IPS-NIHi7 (cell line): ENCODE measurements at regions not wholly inside any gene's neighbourhood (a gene's known extent, or its start where the extent isn't known, plus 50 kb on each side); places are given as distances from the start of the nearest gene placed in this dataset.

ENCODE experiments used
- DNase-seq: peaks from one replicate; pipeline ENCODE4 v3.0.0; 2012; ENCODE audit warnings: mixed read lengths; ENCODE audit errors: extremely low spot score

DNA sequence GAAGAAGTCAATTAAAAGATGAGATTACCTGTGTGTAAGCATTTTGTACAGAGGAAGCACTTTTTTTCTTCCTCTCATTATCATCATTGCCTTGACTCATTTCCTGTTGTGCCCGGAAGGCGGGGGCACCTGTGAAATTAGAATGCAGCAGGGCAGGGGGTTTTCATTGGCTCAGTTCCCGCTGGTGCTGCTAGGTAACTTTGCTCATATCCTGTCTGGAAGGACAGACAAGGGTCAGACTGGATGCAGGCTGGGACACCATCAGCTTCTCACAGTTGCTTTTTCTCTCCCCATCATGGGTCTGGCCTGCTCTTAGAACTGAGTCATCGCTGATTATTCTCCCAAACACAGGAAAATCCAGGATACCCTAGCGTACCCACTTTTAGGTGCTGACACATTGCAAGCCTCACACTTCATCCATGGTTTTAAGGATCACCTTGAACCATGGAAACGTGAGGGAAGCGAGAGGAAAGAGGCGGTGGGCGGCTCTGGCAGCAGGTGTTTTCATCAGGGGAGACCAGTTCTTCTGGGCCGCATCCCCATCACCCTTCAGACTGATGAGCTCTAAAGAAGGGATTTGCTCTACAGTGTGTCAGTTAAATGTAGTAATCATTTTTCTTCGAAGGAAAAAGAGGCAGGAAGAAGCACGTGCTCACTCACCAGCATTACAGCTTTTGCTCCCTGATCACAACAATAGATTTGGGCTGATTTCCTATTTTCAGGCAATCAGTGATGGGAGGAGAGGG is 195.7 kb upstream of the SASH1 start:
- DNase-seq = no peak

DNA sequence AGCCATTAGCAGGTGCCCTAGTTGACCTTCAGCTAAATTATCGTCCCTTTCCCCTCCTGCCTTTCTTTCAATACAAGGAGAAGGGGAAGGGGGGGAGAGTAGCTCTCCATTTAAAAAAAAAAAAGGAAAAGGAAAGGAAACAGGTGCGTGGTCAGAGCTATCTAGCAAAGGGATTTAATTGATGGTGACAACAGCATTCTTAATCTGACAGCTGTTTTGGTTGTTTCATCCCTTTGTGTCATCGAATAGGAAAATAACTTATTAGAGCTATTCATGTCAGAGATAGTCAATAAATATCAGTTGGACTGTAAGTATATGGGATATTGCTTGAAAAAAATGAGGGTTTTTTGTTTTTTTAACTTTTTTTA is 195.2 kb upstream of the SASH1 start:
- no peak for DNase-seq

- DNase-seq = no peak
These were observed 190.6 kb upstream of the SASH1 start for GRCh38 chr6:148151896-148152643.

- DNase-seq = no peak
These were observed 188.0 kb upstream of the SASH1 start for GRCh38 chr6:148154668-148155067.

DNA sequence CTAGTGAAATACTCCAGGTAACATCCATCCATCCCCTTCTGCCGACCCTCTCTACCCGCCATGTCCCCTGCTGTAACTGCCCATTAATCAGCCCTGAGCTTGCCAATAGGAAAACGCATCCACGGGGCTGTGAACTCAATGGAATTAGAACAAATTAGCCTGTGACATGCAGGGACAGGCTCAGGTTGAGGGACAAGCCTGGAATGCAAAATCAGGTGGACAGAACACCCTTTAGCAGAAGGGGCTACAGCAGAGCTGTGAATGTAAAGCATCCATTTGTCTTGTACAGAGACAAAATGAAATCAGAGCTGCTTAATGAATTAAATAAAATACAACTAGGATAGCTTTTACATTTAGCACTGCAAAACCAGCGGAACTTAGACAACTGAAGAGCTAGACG is 187.3 kb upstream of the SASH1 start:
- no peak for DNase-seq

DNA sequence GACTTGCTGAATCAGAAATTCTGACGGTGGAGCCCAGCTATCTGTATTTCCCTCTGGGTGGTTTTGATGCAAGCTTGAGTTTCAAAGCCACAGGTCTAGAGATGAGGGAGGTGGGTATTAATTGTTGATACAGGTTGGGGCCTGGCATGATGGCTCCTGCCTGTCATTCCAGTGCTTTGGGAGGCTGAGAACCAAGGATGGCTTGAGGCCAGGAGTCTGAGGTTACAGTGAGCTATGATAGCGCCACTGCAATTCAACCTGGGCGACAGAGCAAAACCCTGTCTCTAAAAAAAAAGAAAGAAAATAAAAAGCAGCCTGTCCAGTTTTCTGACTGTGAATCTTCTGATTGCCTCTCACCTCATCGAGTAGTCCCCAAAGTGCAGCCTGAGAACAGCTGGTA is 184.8 kb upstream of the SASH1 start:
- no peak for DNase-seq

GRCh38 chr6:148164645-148165044 is 178.0 kb upstream of the SASH1 start:
- no peak for DNase-seq

DNA sequence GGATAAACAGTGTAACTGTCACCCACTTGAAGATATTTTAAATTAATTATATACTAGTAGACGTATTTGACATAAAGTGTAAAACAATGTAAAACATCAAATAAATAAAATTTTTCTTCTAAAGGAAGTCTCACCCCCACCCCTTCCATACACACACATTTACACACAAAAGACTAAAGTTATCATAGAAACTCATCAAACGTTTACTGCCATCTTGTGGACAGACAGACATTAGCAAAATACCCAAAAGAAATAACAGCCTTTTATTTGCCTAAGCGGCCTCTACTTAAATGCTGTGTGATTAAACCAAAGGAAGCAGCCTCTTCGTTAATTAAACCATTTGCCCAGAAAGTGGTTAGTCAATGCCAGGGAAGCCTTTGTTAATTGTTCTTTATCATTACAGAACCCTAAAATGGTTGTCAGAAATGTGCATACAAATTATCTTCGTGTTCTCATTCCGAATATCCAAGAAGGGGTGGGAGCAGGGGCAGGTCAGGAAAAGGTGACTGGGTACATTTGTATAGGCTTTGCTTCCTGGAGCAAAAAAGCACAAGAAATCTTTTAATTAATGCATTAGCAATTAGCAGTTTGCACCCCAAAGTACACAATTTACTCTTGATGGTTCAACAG is 176.2 kb upstream of the SASH1 start:
- DNase-seq = peak; percentile 33

- DNase-seq = no peak
These were observed 172.9 kb upstream of the SASH1 start for GRCh38 chr6:148169706-148170105.

DNA sequence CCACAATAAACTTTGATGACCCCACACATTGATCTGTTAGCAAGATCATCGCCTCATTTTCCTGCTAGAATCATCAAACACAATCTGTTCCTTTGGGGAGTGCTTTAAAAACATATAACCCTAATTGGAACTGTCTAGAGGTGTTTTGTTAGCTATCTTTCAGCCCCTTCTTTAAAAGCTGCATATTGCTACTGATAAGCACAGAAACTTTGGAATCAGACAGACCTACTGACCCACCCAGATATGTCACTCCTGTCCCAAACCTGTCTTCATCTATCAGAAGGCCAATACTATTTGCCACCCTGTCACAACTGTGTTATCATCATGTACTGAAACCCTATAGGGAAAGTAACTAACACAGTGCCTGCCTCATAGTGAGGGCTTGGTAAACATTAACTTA is 172.4 kb upstream of the SASH1 start:
- DNase-seq = no peak

DNA sequence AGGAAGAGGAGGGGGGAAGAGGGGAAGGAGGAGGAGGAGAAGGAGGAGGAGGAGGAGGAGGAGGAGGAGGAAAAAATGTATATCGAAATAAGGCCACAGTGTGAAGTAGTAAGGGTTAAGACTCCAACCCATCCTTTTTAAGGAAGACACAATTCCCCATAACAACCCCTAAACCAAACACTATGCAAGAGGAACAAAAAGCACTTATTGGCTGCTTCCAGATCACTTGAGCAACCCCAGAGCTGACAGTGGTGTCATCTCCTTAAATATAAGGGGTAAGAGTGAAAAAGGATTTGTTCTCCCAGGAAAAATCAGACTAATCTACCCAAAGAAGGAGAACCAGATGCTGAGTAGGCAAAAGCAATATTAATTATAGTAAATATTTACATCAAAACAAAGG is 169.1 kb upstream of the SASH1 start:
- no peak for DNase-seq

GRCh38 chr6:148175550-148176188 is 167.0 kb upstream of the SASH1 start:
- no peak for DNase-seq

- peak; percentile 66 for DNase-seq
These were observed 164.9 kb upstream of the SASH1 start for GRCh38 chr6:148177589-148178233.

DNA sequence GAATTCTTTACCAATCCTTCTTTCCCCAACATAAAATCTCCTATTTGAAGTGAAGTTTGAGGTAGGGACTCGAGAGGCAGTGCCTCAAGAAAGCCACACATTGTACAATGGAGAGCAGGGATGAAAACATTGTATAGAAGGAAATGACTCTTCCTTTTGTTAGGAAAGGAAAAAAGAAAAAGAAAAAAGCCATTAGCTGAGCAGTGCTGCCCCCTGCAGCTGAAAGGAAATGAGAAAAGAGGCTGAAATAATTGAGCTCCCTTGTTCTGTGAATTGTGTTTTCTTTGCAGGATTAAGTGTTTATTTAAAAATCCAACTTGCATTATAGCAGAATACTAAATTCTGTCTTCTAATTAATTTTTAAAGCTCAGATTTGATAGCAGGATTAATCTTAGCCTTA is 162.9 kb upstream of the SASH1 start:
- DNase-seq = no peak

DNA sequence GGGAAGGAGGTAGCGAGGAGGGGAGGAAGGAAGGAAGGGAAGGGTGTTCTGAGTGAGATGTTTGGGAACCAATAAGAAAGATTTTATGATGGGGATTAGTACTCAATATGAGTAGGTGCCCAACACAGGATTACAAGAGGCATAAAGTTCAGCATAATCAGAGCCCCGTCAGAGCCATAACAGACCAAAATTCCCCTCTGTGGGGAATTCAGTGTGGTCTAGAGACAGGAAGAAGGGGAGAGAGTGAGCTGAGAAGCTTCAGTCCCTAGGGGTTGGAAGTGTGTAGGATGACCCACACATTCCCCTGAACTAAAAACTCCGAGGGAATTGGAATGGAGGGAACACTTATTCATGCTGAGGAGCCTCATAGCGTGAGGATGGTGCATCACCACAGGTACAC is 160.3 kb upstream of the SASH1 start:
- no peak for DNase-seq

DNA sequence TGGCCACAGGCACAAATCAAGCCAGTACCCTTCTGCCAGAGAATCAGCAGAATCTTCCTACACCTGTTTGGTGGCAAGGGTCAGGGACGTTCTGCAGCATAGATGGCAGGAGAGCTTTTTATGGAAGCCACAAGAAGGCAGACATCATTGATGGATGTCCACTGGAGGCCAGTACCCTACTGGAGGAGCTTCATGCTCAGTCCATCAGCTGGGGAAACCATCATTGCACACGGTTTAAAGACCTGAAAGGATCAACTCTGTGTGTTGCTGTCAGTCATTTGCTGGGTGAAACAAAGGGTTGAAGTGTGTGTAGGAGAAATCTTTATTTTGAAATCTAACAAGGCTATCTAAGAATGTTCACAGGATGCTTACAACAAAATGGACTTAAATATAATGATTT is 158.9 kb upstream of the SASH1 start:
- no peak for DNase-seq

- DNase-seq = no peak
These were observed 155.7 kb upstream of the SASH1 start for GRCh38 chr6:148186916-148187315.

- no peak for DNase-seq
These were observed 150.3 kb upstream of the SASH1 start for GRCh38 chr6:148192310-148192709.

DNA sequence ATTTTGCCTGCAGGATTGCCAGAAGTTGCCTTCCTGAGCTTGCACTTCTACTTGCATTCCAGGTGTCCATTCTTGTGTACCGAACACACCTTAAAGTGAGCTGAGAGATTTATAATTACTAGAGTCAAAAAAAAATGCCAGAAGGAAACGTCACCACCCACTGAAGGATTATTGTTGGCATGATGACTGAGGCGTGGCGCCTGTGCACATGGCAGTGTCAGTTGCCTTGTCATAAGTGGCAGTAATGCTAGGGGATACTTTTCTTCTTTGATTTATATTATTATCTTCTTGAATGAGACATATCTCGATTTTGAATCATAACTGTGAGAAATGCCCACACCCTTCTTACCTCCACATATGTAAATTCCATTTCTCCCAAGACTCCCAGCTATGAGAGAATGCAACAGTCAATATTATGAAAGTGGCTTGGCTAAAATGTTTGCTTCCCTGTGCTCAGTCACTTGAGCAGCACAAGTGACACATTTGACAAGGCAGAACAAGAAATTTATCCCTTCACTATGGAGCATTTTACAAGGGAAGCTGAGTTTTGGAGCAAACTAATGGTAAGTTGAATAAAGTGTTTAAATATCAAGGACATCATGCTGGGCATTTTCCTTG is 149.5 kb upstream of the SASH1 start:
- DNase-seq = no peak

DNA sequence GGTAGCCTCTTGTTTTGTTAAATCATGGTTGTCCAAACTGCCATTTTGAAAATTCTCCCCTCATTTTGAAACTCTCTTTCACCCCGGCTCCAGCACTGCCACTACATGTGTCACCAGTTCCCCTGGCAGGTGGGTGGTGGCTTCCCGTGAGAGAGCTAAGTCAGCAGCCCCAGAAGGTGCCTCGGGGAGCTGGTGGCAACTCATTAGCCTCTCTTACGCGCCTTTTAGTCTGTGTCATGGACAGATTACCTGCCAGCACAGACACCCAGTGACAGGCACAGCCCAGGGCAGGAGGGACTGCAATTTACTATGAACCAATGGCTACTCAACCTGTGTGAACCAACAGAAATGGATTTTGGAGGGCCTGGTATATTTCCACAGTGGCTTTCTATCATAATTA is 147.1 kb upstream of the SASH1 start:
- no peak for DNase-seq

DNA sequence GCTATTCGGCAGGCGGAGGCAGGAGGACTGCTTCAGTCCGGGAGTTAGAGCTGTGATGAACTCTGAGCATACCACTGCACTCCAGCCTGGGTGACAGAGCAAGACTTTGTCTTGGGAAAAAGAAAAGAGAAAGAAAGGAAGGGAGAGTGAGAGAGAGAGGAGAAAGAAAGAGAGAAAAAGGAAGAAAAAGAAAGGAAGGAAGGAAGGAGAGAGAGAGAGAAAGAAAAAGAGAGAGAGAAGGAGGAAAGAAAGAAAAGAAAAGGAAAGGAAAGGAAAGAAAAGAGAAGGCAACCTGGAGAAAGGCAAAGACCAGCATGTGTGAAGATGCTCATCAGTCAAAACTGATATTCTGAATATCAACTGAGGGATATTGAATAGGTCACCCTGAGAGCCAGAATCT is 143.1 kb upstream of the SASH1 start:
- no peak for DNase-seq

- DNase-seq = no peak
These were observed 142.3 kb upstream of the SASH1 start for GRCh38 chr6:148200293-148200692.
